Adrenal gland (tissue), 9 donors: ENCODE measurements at regions not wholly inside any gene's neighbourhood (a gene's known extent, or its start where the extent isn't known, plus 50 kb on each side); places are given as distances from the start of the nearest gene placed in this dataset.

Experiments used
- DNase-seq, 7 donors: peaks; one replicate each; pipeline ENCODE4 v3.0.0-alpha.2; 2019 to 2020
- H3K27ac ChIP-seq, 5 donors: fragments of 200-600 bp; sonication (generic) in 4 of 5; 1 replicate in 3 of 5; 2 replicates in 2 of 5; pipeline versions ENCODE4 v1.5.1 to v1.8.0; 2016 to 2020; ENCODE audit warnings: mild to moderate bottlenecking in 1 of 5
- H3K27me3 ChIP-seq: fragments of 200-600 bp; 2 replicates; pipeline ENCODE4 v1.8.0; 2021
- H3K36me3 ChIP-seq, 2 donors: fragments of 200-600 bp; replicated peaks in 1 of 2; 1 replicate in 1 of 2; 2 replicates in 1 of 2; pipeline versions ENCODE4 v1.5.1 to v1.8.0; 2018 to 2022
- H3K4me1 ChIP-seq, 2 donors: fragments of 200-600 bp; replicated peaks in 1 of 2; 1 replicate in 1 of 2; 2 replicates in 1 of 2; pipeline versions ENCODE4 v1.5.1 to v1.8.0; 2018 to 2021
- H3K4me3 ChIP-seq, 4 donors: fragments of 200-600 bp; sonication (generic) in 3 of 4; one replicate each; pipeline ENCODE4 v1.5.1; 2016 to 2018
- H3K9me3 ChIP-seq, 3 donors: fragments of 200-600 bp; sonication (generic) in 1 of 3; replicated peaks in 1 of 3; 1 replicate in 2 of 3; 2 replicates in 1 of 3; pipeline versions ENCODE4 v1.5.1 to v1.8.0; 2016 to 2021
- CTCF ChIP-seq, 6 experiments: fragments of 450-650 bp in 4 of 6; fragments of 200-600 bp in 2 of 6; sonication (generic) in 1 of 6; IDR thresholded peaks; 1 replicate in 5 of 6; 2 replicates in 1 of 6; pipeline versions ENCODE4 v1.5.1 to v1.8.0; 2016 to 2021; ENCODE audit warnings: antibody characterized with exemption in 6 of 6, mild to moderate bottlenecking in 2 of 6, moderate library complexity in 1 of 6
- POLR2A ChIP-seq, 2 donors: fragments of 450-650 bp; IDR thresholded peaks; one replicate each; pipeline ENCODE4 v1.6.1; 2017; ENCODE audit warnings: antibody characterized with exemption in 2 of 2, mild to moderate bottlenecking in 2 of 2, moderate library complexity in 1 of 2
- WGBS, 4 donors: extraction: QIAGEN DNeasy Blood & Tissue Kit in 2 of 4; methylation state at CpG; one replicate each; pipeline versions ENCODE4 v1.1.5 to v1.1.7; 2013 to 2017; 5-methylcytosine and 5-hydroxymethylcytosine counted together
- intact Hi-C, 2 donors: fragments of 100-400 bp; cut with DNase I; formaldehyde crosslinking; loops; one replicate each; pipeline versions ENCODE4 v1.14.1 to v1.15.0; 2022 to 2023
- donor health status: healthy with polysubstance abuse.
- donor health status: Bipolar disorder and iron deficiency.
- donor health status: DM: yes; HTN: yes; CAD: no.
- donor health status: DM: no; HTN: no; CAD: no.
- donor health status: DM: no; HTN: no; CAD: no.

GRCh38 chr16:6672507-6672906, 660.1 kb upstream of the RBFOX1 start:
- H3K9me3 ChIP-seq: no peaks in the 10 kb centered on the region
- H3K4me3 ChIP-seq: no peak overlapping the region
- no peak overlapping the region for H3K27ac ChIP-seq
- H3K27me3 ChIP-seq: no peaks in the 10 kb centered on the region
- no peak for DNase-seq
- intact Hi-C loops: no loop called here
- H3K36me3 ChIP-seq: no peaks in the 10 kb centered on the region
- WGBS, 4 donors: 63 to 82% (median 78%) methylated on average over 2 of the region's 2 CpGs
- TF ChIP-seq POLR2A (IDR thresholded peaks at IDR 0.05) (no peak), CTCF (IDR thresholded peaks at IDR 0.05) (no peak)
- H3K4me1 ChIP-seq: no peaks in the 10 kb centered on the region

GRCh38 chr16:6667393-6667792, 665.3 kb upstream of the RBFOX1 start:
- DNase-seq: no peak
- H3K4me1 ChIP-seq: no peaks in the 10 kb centered on the region
- no peaks in the 10 kb centered on the region for H3K9me3 ChIP-seq
- no peaks in the 10 kb centered on the region for H3K36me3 ChIP-seq
- intact Hi-C loops: no loop called here
- 77 to 85% (median 81%) methylated on average over 4 of the region's 4 CpGs for WGBS, 4 donors
- no peak overlapping the region for H3K27ac ChIP-seq
- TF ChIP-seq CTCF (IDR thresholded peaks at IDR 0.05): no peak
- TF ChIP-seq POLR2A (IDR thresholded peaks at IDR 0.05): no peak
- no peak overlapping the region for H3K4me3 ChIP-seq
- H3K27me3 ChIP-seq: no peaks in the 10 kb centered on the region

GRCh38 chr16:6665126-6665525, 667.5 kb upstream of the RBFOX1 start:
- Histone ChIP-seq H3K36me3 (no peaks in the 10 kb centered on the region), H3K4me3 (no peak overlapping the region), H3K4me1 (no peaks in the 10 kb centered on the region), H3K27me3 (no peaks in the 10 kb centered on the region), H3K9me3 (no peaks in the 10 kb centered on the region), H3K27ac (no peak overlapping the region)
- DNase-seq: no peak
- intact Hi-C loops: no loop called here
- 72 to 90% (median 84%) methylated on average over 7 of the region's 7 CpGs for WGBS, 4 donors
- TF ChIP-seq CTCF (IDR thresholded peaks at IDR 0.05): no peak
- no peak for TF ChIP-seq POLR2A (IDR thresholded peaks at IDR 0.05)

GRCh38 chr16:6663668-6664067, 669.0 kb upstream of the RBFOX1 start:
- no peak for DNase-seq
- Histone ChIP-seq H3K4me1 (no peaks in the 10 kb centered on the region), H3K27me3 (no peaks in the 10 kb centered on the region), H3K27ac (no peak overlapping the region), H3K4me3 (no peak overlapping the region), H3K9me3 (no peaks in the 10 kb centered on the region), H3K36me3 (no peaks in the 10 kb centered on the region)
- 40 to 62% (median 48%) methylated on average over 2 of the region's 2 CpGs for WGBS, 4 donors
- intact Hi-C loops: no loop called here
- no peak for TF ChIP-seq CTCF (IDR thresholded peaks at IDR 0.05)
- no peak for TF ChIP-seq POLR2A (IDR thresholded peaks at IDR 0.05)
